ENCODE measurements at regions not wholly inside any gene's neighbourhood (a gene's known extent, or its start where the extent isn't known, plus 50 kb on each side); places are given as distances from the start of the nearest gene placed in this dataset.
"Not testable (repeated sequence)": the region's sequence is repeated elsewhere in the genome, so short reads cannot be mapped to it uniquely, and the experiment has no call there.

DNA sequence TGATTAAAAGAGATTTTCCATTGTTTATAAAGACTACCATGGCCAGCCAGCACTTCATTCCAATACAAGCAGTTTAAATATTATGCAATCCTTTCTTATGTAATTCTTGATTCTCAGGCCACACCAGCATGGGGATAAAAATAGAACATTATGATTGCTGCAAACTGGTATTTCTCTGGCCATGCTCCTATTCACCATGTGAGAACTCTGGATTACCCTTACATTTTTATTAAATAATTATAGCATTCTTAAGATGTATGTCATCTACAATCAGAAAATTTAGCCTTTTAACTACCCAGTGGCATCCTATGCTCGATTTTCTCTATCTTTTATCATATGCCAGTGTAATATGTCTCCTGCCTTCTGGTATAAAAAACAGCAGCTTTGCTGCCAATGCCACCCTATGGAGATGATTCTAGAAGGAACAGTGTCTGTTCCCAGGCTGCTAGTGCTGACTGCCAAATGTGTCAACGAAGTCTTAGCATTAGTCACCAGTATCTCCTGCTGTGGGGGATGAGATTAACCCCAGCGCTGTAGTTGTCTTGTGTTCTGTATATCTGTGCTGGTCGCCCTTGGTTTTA lies 501.4 kb downstream of the BCKDHB start:
- H3K4me1 ChIP-seq (ENCODE audit: insufficient read depth, low read length), result no peaks in the 10 kb centered on the region
- no peaks in the 10 kb centered on the region for H3K36me3 ChIP-seq (ENCODE audit: insufficient read depth, low read depth, low read length)
- no peaks in the 10 kb centered on the region for H3K9me3 ChIP-seq (ENCODE audit: insufficient read depth, low read depth, low read length)
- no peak overlapping the region for H3K4me3 ChIP-seq (ENCODE audit: low read length)
- H3K27ac ChIP-seq (ENCODE audit: low read length), result no peak overlapping the region
- no peak overlapping the region for H3K9ac ChIP-seq (ENCODE audit: low read depth, low read length)
- H3K27me3 ChIP-seq (ENCODE audit: insufficient read depth, low read length), result no peaks in the 10 kb centered on the region

- Histone ChIP-seq H3K4me3 (ENCODE audit: low read length) (no peak overlapping the region), H3K9me3 (ENCODE audit: insufficient read depth, low read depth, low read length) (no peaks in the 10 kb centered on the region), H3K36me3 (ENCODE audit: insufficient read depth, low read depth, low read length) (no peaks in the 10 kb centered on the region), H3K4me1 (ENCODE audit: insufficient read depth, low read length) (no peaks in the 10 kb centered on the region), H3K27me3 (ENCODE audit: insufficient read depth, low read length) (no peaks in the 10 kb centered on the region), H3K27ac (ENCODE audit: low read length) (no peak overlapping the region), H3K9ac (ENCODE audit: low read depth, low read length) (no peak overlapping the region)
Observed at GRCh38 chr6:80605165-80605989, 498.9 kb downstream of the BCKDHB start.

- Histone ChIP-seq H3K27me3 (ENCODE audit: insufficient read depth, low read length) (no peaks in the 10 kb centered on the region), H3K4me3 (ENCODE audit: low read length) (no peak overlapping the region), H3K27ac (ENCODE audit: low read length) (no peak overlapping the region), H3K9me3 (ENCODE audit: insufficient read depth, low read depth, low read length) (no peaks in the 10 kb centered on the region), H3K9ac (ENCODE audit: low read depth, low read length) (no peak overlapping the region), H3K36me3 (ENCODE audit: insufficient read depth, low read depth, low read length) (no peaks in the 10 kb centered on the region), H3K4me1 (ENCODE audit: insufficient read depth, low read length) (no peaks in the 10 kb centered on the region)
Observed at GRCh38 chr6:80603679-80604078, 497.2 kb downstream of the BCKDHB start.

DNA sequence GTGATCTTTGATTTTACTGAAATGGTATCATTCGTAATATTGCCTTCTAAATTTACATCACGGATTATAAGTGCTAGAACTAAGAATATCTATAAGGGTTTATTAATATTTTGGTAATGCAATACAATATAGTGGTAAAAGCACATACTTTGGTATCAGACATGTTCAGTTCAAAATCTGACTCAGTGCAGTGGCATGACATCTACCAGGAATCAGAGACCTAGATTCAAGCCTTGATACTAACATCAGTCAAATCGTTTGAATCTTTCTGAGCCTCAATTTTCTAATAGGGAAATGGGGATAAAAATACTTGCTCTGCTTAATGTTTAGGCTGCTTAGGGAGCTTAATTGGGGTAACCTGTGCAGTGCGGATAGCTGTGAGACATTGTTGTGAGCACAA lies 488.0 kb downstream of the BCKDHB start:
- H3K9me3 ChIP-seq (ENCODE audit: insufficient read depth, low read depth, low read length), result no peaks in the 10 kb centered on the region
- no peaks in the 10 kb centered on the region for H3K27me3 ChIP-seq (ENCODE audit: insufficient read depth, low read length)
- no peaks in the 10 kb centered on the region for H3K36me3 ChIP-seq (ENCODE audit: insufficient read depth, low read depth, low read length)
- H3K4me1 ChIP-seq (ENCODE audit: insufficient read depth, low read length), result no peaks in the 10 kb centered on the region
- H3K27ac ChIP-seq (ENCODE audit: low read length), result no peak overlapping the region
- no peak overlapping the region for H3K4me3 ChIP-seq (ENCODE audit: low read length)
- no peak overlapping the region for H3K9ac ChIP-seq (ENCODE audit: low read depth, low read length)

DNA sequence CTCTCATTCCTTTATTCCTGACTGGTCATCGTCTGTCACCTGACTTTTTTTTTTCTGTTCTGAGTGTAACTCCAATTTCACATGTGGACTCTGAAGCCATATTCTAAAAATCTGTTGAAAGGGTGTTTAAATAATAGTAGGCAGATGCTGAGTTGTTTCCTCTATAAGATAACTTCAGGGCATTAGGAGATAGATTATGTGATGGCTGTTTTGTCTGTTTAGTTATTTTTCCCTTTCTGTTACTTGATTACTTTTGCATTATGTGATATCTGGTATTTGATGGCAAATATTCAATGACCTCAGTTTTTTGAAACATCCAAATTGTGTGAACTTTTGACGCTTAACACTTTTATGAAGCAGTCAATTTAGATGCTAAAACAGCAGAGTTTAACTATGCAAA lies 486.0 kb downstream of the BCKDHB start:
- no peak overlapping the region for H3K4me3 ChIP-seq (ENCODE audit: low read length)
- H3K27ac ChIP-seq (ENCODE audit: low read length), result no peak overlapping the region
- no peaks in the 10 kb centered on the region for H3K9me3 ChIP-seq (ENCODE audit: insufficient read depth, low read depth, low read length)
- no peaks in the 10 kb centered on the region for H3K27me3 ChIP-seq (ENCODE audit: insufficient read depth, low read length)
- no peaks in the 10 kb centered on the region for H3K36me3 ChIP-seq (ENCODE audit: insufficient read depth, low read depth, low read length)
- no peak overlapping the region for H3K9ac ChIP-seq (ENCODE audit: low read depth, low read length)
- no peaks in the 10 kb centered on the region for H3K4me1 ChIP-seq (ENCODE audit: insufficient read depth, low read length)

DNA sequence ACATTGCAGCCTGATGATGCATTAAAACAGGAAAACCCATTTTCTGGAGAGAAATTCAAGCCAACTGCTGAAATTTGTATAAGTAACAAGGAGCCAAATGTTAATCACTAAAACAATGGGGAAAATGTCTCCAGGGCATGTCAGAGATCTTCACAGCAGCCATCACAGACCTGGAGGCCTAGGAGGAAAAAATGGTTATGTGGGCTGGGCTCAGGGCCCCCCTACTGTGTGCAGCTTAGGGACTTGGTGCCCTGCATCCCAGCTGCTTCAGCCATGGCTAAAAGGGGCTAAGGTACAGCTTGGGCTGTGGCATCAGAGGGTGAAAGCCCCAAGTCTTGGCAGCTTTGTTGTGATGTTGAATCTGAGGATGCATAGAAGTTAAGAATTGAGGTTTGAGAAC lies 479.8 kb downstream of the BCKDHB start:
- Histone ChIP-seq H3K27ac (ENCODE audit: low read length) (no peak overlapping the region), H3K27me3 (ENCODE audit: insufficient read depth, low read length) (no peaks in the 10 kb centered on the region), H3K4me1 (ENCODE audit: insufficient read depth, low read length) (no peaks in the 10 kb centered on the region), H3K4me3 (ENCODE audit: low read length) (no peak overlapping the region), H3K9ac (ENCODE audit: low read depth, low read length) (no peak overlapping the region), H3K9me3 (ENCODE audit: insufficient read depth, low read depth, low read length) (peaks cover 18% of the 10 kb centered on the region), H3K36me3 (ENCODE audit: insufficient read depth, low read depth, low read length) (no peaks in the 10 kb centered on the region)

- Histone ChIP-seq H3K4me1 (ENCODE audit: insufficient read depth, low read length) (peaks cover 6% of the 10 kb centered on the region), H3K27ac (ENCODE audit: low read length) (no peak overlapping the region), H3K9me3 (ENCODE audit: insufficient read depth, low read depth, low read length) (no peaks in the 10 kb centered on the region), H3K4me3 (ENCODE audit: low read length) (no peak overlapping the region), H3K36me3 (ENCODE audit: insufficient read depth, low read depth, low read length) (no peaks in the 10 kb centered on the region), H3K27me3 (ENCODE audit: insufficient read depth, low read length) (no peaks in the 10 kb centered on the region), H3K9ac (ENCODE audit: low read depth, low read length) (no peak overlapping the region)
Observed at GRCh38 chr6:80579391-80580023, 473.0 kb downstream of the BCKDHB start.

DNA sequence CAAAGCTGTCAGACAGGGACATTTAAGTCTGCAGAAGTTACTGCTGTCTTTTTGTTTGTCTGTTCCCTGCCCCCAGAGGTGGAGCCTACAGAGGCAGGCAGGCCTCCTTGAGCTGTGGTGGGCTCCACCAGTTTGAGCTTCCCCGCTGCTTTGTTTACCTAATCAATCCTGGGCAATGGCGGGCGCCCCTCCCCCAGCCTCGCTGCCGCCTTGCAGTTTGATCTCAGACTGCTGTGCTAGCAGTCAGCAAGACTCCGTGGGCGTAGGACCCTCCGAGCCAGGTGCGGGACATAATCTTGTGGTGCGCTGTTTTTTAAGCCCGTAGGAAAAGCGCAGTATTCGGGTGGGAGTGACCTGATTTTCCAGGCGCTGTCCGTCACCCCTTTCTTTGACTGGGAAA lies 466.8 kb downstream of the BCKDHB start:
- H3K27me3 ChIP-seq (ENCODE audit: insufficient read depth, low read length); H3K9ac ChIP-seq (ENCODE audit: low read depth, low read length); H3K27ac ChIP-seq (ENCODE audit: low read length): not testable (repeated sequence)

GRCh38 chr6:80566361-80566760 lies 459.9 kb downstream of the BCKDHB start:
- Histone ChIP-seq H3K27ac (ENCODE audit: low read length) (no peak overlapping the region), H3K27me3 (ENCODE audit: insufficient read depth, low read length) (no peaks in the 10 kb centered on the region), H3K9ac (ENCODE audit: low read depth, low read length) (no peak overlapping the region), H3K4me3 (ENCODE audit: low read length) (no peak overlapping the region), H3K9me3 (ENCODE audit: insufficient read depth, low read depth, low read length) (no peaks in the 10 kb centered on the region), H3K4me1 (ENCODE audit: insufficient read depth, low read length) (no peaks in the 10 kb centered on the region), H3K36me3 (ENCODE audit: insufficient read depth, low read depth, low read length) (no peaks in the 10 kb centered on the region)

More for the DNA sequence above, 466.8 kb downstream of the BCKDHB start:
- H3K4me3 ChIP-seq (ENCODE audit: low read length); H3K36me3 ChIP-seq (ENCODE audit: insufficient read depth, low read depth, low read length); H3K9me3 ChIP-seq (ENCODE audit: insufficient read depth, low read depth, low read length); H3K4me1 ChIP-seq (ENCODE audit: insufficient read depth, low read length): not testable (repeated sequence)

- Histone ChIP-seq H3K9ac (ENCODE audit: low read depth, low read length) (no peak overlapping the region), H3K27ac (ENCODE audit: low read length) (peak overlapping the region; percentile 26), H3K4me3 (ENCODE audit: low read length) (no peak overlapping the region), H3K9me3 (ENCODE audit: insufficient read depth, low read depth, low read length) (peaks cover 11% of the 10 kb centered on the region; the same call in 1 of the 2 replicates), H3K36me3 (ENCODE audit: insufficient read depth, low read depth, low read length) (no peaks in the 10 kb centered on the region), H3K27me3 (ENCODE audit: insufficient read depth, low read length) (no peaks in the 10 kb centered on the region), H3K4me1 (ENCODE audit: insufficient read depth, low read length) (no peaks in the 10 kb centered on the region)
Observed at GRCh38 chr6:80553071-80553740, 446.7 kb downstream of the BCKDHB start.

- Histone ChIP-seq H3K36me3 (ENCODE audit: insufficient read depth, low read depth, low read length) (no peaks in the 10 kb centered on the region), H3K9me3 (ENCODE audit: insufficient read depth, low read depth, low read length) (peaks cover 11% of the 10 kb centered on the region; the same call in 1 of the 2 replicates)
Observed at GRCh38 chr6:80550748-80551147, 444.3 kb downstream of the BCKDHB start.

More at GRCh38 chr6:80550748-80551147, 444.3 kb downstream of the BCKDHB start:
- H3K27ac ChIP-seq (ENCODE audit: low read length), result no peak overlapping the region
- no peak overlapping the region for H3K4me3 ChIP-seq (ENCODE audit: low read length)
- H3K4me1 ChIP-seq (ENCODE audit: insufficient read depth, low read length), result no peaks in the 10 kb centered on the region
- H3K27me3 ChIP-seq (ENCODE audit: insufficient read depth, low read length), result no peaks in the 10 kb centered on the region
- no peak overlapping the region for H3K9ac ChIP-seq (ENCODE audit: low read depth, low read length)
